ENCODE measurements at regions not wholly inside any gene's neighbourhood (a gene's known extent, or its start where the extent isn't known, plus 50 kb on each side); places are given as distances from the start of the nearest gene placed in this dataset.

GRCh38 chr12:24421759-24422158 lies 472.3 kb upstream of the SOX5 start:
- intact Hi-C loops (cut with DNase I) = no loop called here
- no peak overlapping the region for H3K4me3 ChIP-seq (ENCODE audit: low read length in 3 of 3)
- H3K27me3 ChIP-seq (ENCODE audit: control insufficient read depth, insufficient read depth, low read length) = no peaks in the 10 kb centered on the region
- no peak for FAIRE-seq
- H3K4me1 ChIP-seq (ENCODE audit: control insufficient read depth in 2 of 3, insufficient read depth in 2 of 3, low read depth in 1 of 3, low read length in 3 of 3) = no peaks in the 10 kb centered on the region
- no peaks in the 10 kb centered on the region for H3K36me3 ChIP-seq (ENCODE audit: control insufficient read depth in 2 of 3, insufficient read depth in 3 of 3, low read length in 3 of 3)
- DNase-seq = no peak
- no peak for TF ChIP-seq CTCF (IDR thresholded peaks at IDR 0.05; ENCODE audit: borderline replicate concordance, extremely low read depth, insufficient read depth)
- no peak overlapping the region for H3K9ac ChIP-seq (ENCODE audit: low read length in 3 of 3)
- no peaks in the 10 kb centered on the region for H3K9me3 ChIP-seq (ENCODE audit: control insufficient read depth in 2 of 3, insufficient read depth in 1 of 3, low read length in 3 of 3)
- no peak overlapping the region for H3K27ac ChIP-seq (ENCODE audit: low read depth in 2 of 2, low read length in 2 of 2)

GRCh38 chr12:24418157-24418556 lies 468.7 kb upstream of the SOX5 start:
- no peak for TF ChIP-seq CTCF (IDR thresholded peaks at IDR 0.05; ENCODE audit: borderline replicate concordance, extremely low read depth, insufficient read depth)
- Histone ChIP-seq H3K27ac (ENCODE audit: low read depth in 2 of 2, low read length in 2 of 2) (no peak overlapping the region), H3K27me3 (ENCODE audit: control insufficient read depth, insufficient read depth, low read length) (no peaks in the 10 kb centered on the region), H3K36me3 (ENCODE audit: control insufficient read depth in 2 of 3, insufficient read depth in 3 of 3, low read length in 3 of 3) (no peaks in the 10 kb centered on the region), H3K4me3 (ENCODE audit: low read length in 3 of 3) (no peak overlapping the region), H3K9ac (ENCODE audit: low read length in 3 of 3) (no peak overlapping the region), H3K9me3 (ENCODE audit: control insufficient read depth in 2 of 3, insufficient read depth in 1 of 3, low read length in 3 of 3) (no peaks in the 10 kb centered on the region), H3K4me1 (ENCODE audit: control insufficient read depth in 2 of 3, insufficient read depth in 2 of 3, low read depth in 1 of 3, low read length in 3 of 3) (no peaks in the 10 kb centered on the region)
- DNase-seq = no peak
- intact Hi-C loops (cut with DNase I) = no loop called here
- no peak for FAIRE-seq

GRCh38 chr12:24416423-24417109 lies 467.1 kb upstream of the SOX5 start:
- H3K4me3 ChIP-seq (ENCODE audit: low read length in 3 of 3) = no peak overlapping the region
- TF ChIP-seq CTCF (IDR thresholded peaks at IDR 0.05; ENCODE audit: borderline replicate concordance, extremely low read depth, insufficient read depth) = no peak
- intact Hi-C loops (cut with DNase I) = no loop called here
- H3K9me3 ChIP-seq (ENCODE audit: control insufficient read depth in 2 of 3, insufficient read depth in 1 of 3, low read length in 3 of 3) = no peaks in the 10 kb centered on the region
- H3K27ac ChIP-seq (ENCODE audit: low read depth in 2 of 2, low read length in 2 of 2) = no peak overlapping the region
- H3K27me3 ChIP-seq (ENCODE audit: control insufficient read depth, insufficient read depth, low read length) = no peaks in the 10 kb centered on the region
- no peak overlapping the region for H3K9ac ChIP-seq (ENCODE audit: low read length in 3 of 3)
- no peaks in the 10 kb centered on the region for H3K36me3 ChIP-seq (ENCODE audit: control insufficient read depth in 2 of 3, insufficient read depth in 3 of 3, low read length in 3 of 3)
- no peak for FAIRE-seq
- H3K4me1 ChIP-seq (ENCODE audit: control insufficient read depth in 2 of 3, insufficient read depth in 2 of 3, low read depth in 1 of 3, low read length in 3 of 3) = no peaks in the 10 kb centered on the region
- DNase-seq = no peak

GRCh38 chr12:24415934-24416333 lies 466.5 kb upstream of the SOX5 start:
- FAIRE-seq (no peak), DNase-seq (no peak)
- no peaks in the 10 kb centered on the region for H3K27me3 ChIP-seq (ENCODE audit: control insufficient read depth, insufficient read depth, low read length)
- intact Hi-C loops (cut with DNase I) = no loop called here
- H3K4me3 ChIP-seq (ENCODE audit: low read length in 3 of 3) = no peak overlapping the region
- no peaks in the 10 kb centered on the region for H3K9me3 ChIP-seq (ENCODE audit: control insufficient read depth in 2 of 3, insufficient read depth in 1 of 3, low read length in 3 of 3)
- TF ChIP-seq CTCF (IDR thresholded peaks at IDR 0.05; ENCODE audit: borderline replicate concordance, extremely low read depth, insufficient read depth) = no peak
- no peak overlapping the region for H3K9ac ChIP-seq (ENCODE audit: low read length in 3 of 3)
- no peaks in the 10 kb centered on the region for H3K36me3 ChIP-seq (ENCODE audit: control insufficient read depth in 2 of 3, insufficient read depth in 3 of 3, low read length in 3 of 3)
- no peaks in the 10 kb centered on the region for H3K4me1 ChIP-seq (ENCODE audit: control insufficient read depth in 2 of 3, insufficient read depth in 2 of 3, low read depth in 1 of 3, low read length in 3 of 3)
- no peak overlapping the region for H3K27ac ChIP-seq (ENCODE audit: low read depth in 2 of 2, low read length in 2 of 2)

All from kidney (tissue), 13 donors.